IMR-90 (cell line): ENCODE measurements at regions not wholly inside any gene's neighbourhood (a gene's known extent, or its start where the extent isn't known, plus 50 kb on each side); places are given as distances from the start of the nearest gene placed in this dataset.

ENCODE experiments used
- CHD1 ChIP-seq: IDR thresholded peaks from 2 replicates; pipeline ENCODE4 v1.6.1; 2012; ENCODE audit warnings: low read depth, low read length, improper control_type of control experiment
- ELK1 ChIP-seq: fragments of 150-350 bp; IDR thresholded peaks from 2 replicates; pipeline ENCODE4 v1.6.1; 2016; ENCODE audit warnings: low read depth, mild to moderate bottlenecking, low read length, moderate library complexity, borderline replicate concordance
- FOS ChIP-seq: fragments of 150-350 bp; IDR thresholded peaks from 2 replicates; pipeline ENCODE4 v1.6.1; 2016; ENCODE audit warnings: low read depth, low read length
- MXI1 ChIP-seq: IDR thresholded peaks from 2 replicates; pipeline ENCODE4 v1.6.1; 2012; ENCODE audit warnings: low read depth, mild to moderate bottlenecking, low read length, moderate library complexity, borderline replicate concordance
- NFE2L2 ChIP-seq: fragments of 150-350 bp; IDR thresholded peaks from 2 replicates; pipeline ENCODE4 v1.6.1; 2016; ENCODE audit warnings: low read depth, mild to moderate bottlenecking, low read length
- POLR2A ChIP-seq: IDR thresholded peaks from 2 replicates; pipeline ENCODE4 v1.6.1; 2012; ENCODE audit warnings: mild to moderate bottlenecking, low read depth, low read length
- RAD21 ChIP-seq: IDR thresholded peaks from 2 replicates; pipeline ENCODE4 v1.6.1; 2012; ENCODE audit warnings: low read length, improper control_type of control experiment
- RFX5 ChIP-seq: IDR thresholded peaks from 2 replicates; pipeline ENCODE4 v1.8.0; 2012; ENCODE audit warnings: low read depth, mild to moderate bottlenecking, low read length, moderate library complexity
- USF2 ChIP-seq: fragments of 150-350 bp; IDR thresholded peaks from 2 replicates; pipeline ENCODE4 v1.6.1; 2017; ENCODE audit warnings: mild to moderate bottlenecking, antibody characterized with exemption, low read length, low read depth
- TF ChIP-seq, protein P1 (sequence below): conservative IDR thresholded peaks from 2 replicates; pipeline ENCODE4 v1.5.1; 2012; ENCODE audit warnings: mild to moderate bottlenecking, low read depth, low read length, improper control_type of control experiment

GRCh38 chr6:130776287-130776925 is 50.8 kb upstream of the SMLR1 start:
- TF ChIP-seq MXI1, result no peak
- TF ChIP-seq, protein P1, sequence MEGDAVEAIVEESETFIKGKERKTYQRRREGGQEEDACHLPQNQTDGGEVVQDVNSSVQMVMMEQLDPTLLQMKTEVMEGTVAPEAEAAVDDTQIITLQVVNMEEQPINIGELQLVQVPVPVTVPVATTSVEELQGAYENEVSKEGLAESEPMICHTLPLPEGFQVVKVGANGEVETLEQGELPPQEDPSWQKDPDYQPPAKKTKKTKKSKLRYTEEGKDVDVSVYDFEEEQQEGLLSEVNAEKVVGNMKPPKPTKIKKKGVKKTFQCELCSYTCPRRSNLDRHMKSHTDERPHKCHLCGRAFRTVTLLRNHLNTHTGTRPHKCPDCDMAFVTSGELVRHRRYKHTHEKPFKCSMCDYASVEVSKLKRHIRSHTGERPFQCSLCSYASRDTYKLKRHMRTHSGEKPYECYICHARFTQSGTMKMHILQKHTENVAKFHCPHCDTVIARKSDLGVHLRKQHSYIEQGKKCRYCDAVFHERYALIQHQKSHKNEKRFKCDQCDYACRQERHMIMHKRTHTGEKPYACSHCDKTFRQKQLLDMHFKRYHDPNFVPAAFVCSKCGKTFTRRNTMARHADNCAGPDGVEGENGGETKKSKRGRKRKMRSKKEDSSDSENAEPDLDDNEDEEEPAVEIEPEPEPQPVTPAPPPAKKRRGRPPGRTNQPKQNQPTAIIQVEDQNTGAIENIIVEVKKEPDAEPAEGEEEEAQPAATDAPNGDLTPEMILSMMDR, result no peak
- TF ChIP-seq RAD21, result no peak
- TF ChIP-seq FOS, result no peak
- no peak for TF ChIP-seq ELK1
- no peak for TF ChIP-seq USF2
- TF ChIP-seq CHD1, result no peak
- TF ChIP-seq POLR2A, result no peak
- no peak for TF ChIP-seq RFX5
- no peak for TF ChIP-seq NFE2L2
